GM19328 (cell line): ENCODE measurements at regions not wholly inside any gene's neighbourhood (a gene's known extent, or its start where the extent isn't known, plus 50 kb on each side); places are given as distances from the start of the nearest gene placed in this dataset.

Source experiments
- ATAC-seq: cut with Tn5 transposase; IDR thresholded peaks from one replicate; pipeline ENCODE4 v1.9.1; 2021; ENCODE audit warnings: mild to moderate bottlenecking, moderate library complexity; ENCODE audit not compliant: unreplicated experiment

DNA sequence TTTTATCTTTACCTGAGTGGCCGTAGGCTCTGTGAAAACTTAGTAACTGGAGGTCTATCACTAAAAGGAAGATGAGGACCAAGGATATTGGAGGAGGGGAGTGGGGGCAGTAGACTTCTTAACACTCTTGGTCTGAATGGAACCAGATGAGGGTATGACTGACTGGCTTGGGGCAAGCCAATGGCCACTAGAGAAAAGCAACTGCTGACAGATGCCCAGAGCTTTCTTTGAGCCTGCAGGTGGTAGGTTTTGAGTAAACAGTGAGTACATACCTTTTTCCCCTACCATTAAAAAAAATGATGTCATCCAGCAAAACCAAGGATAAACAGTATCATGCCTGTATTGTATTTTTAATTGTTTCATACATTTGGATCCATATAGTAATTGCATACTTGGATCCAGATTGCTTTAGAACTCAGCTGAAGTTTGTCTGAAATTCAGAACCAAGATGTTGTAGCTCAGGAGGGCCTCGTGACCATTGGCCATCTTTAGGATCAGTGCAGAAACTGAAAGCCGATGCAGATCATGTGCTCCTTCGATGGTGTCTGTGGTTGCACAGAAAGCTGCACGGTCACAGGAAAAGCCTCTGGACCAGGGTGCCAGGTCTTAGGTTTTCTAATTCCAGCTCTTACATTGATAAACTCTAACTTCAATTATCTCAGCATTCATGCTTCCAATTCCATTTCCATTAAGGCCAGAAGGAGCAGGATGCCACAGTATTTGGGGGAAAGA, 131.0 kb downstream of the PDGFRA start:
- no peak for ATAC-seq

DNA sequence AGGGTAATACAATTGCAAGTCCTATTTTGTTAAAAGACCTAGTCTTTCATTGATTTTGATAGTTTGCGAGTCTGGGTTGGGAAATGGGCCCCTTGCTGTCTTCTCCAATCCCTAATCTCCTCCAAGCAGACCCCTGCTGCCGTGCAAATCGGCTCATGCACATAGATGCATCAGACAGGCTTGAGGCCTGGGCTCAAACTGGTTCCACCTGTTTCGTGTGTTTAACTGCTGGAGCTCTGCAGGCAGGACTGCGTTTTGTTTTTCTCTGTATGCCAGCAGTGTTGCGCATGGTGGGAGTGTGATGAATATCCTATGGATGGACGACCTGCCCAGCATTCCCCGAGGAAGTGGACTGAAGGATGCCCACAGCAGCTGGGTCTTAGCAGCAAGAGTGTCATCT, 133.9 kb downstream of the PDGFRA start:
- ATAC-seq, result no peak

DNA sequence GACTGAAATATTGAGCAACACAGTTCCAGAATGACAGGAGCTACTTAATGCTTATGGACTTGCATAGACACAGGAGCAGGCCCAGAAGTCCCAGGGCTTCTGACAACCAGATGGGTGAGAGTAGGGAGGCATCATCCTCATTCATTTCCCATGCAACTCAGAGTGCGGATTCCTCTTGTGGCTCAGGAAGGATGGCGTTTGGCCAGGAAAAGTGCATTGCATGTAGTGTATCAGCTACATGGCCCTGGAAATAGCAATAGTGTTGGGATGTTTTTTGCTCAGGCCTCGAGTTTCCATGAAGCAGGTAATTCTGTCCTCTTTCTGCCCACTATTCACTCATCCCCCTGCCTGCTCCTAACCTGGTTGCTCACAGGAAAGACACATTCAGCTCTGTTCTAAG, 136.6 kb downstream of the PDGFRA start:
- no peak for ATAC-seq

DNA sequence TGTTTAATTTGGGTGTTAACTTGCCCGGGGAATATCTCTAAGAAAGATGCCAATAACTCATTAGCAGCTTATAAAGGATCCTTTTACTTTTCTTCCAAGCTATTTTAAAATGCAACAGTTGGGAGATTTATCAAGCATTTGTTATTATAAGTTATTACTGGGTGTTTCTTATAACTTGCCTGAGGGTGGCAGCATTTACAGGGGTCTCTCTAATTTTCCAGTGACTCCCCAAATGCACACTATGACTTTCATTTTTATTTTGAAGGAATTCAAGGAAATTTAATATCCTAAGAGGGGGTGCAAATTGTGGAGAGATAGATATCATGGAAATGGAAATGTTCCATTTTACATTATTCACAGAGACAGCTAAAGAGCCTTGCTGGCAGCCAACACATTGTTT, 138.0 kb downstream of the PDGFRA start:
- ATAC-seq, result no peak

DNA sequence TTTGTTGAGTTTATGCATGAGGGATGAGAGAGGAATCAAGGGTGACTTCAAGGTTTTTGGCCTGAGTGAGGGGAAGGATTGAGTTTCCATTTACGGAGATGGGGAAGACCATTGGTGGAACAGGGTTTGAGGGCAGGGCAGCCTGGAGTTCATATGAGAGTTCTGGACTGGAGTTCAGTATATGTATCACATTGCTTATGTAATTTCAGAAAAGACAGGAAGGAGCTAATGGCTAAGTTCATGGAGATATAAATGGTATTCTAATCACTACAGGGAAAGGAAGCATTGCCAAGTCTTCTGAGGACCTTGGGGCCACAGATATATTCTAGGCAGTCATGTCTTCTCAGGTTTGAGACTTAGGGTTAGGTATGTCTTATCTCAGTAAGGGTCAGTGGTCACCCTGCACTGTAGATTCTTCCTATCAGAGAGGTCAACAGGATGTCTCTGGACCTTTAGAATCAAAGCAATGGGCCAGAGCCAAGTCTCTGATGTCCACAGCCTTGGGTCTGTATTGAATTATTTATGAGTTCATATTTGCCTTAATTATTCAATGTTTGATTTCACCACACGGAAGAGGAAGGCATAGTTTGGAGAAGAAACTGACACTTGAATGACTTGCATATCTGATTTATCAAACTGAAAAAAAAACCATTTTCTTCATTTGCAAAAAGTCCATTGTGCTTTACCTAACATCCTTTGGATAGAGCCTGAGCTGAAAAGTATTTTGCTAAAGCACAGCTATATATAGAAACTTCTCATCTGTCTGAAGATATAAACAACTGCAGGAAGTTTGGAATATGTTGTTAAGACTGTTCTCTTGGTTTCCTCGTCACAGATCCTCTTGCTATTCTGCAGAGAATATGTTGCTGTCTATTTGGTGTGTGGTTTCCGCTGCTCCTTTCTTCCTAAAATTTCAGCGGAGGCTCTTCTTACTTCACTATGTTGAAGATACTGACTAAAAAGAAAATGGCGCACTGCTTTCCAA, 139.5 kb downstream of the PDGFRA start:
- no peak for ATAC-seq

DNA sequence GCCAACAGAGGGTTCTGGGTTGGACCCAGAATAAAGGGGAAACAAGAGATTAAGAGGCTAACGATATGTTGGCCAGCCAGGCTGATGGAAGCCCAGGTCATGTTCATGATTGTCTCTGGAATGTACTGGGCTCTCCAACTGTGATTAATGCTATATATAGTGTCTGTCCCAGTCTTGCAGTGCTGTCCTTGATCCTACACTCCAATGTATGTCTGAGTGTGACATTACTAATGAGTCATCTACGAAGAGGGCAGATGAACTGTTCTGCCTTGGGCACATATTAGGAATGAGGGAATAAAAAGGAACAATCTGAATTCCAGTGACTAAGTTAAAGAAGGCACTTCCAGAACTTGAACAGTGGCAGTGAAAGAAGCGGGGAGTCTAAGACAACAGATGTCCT, 142.1 kb downstream of the PDGFRA start:
- ATAC-seq, result no peak

DNA sequence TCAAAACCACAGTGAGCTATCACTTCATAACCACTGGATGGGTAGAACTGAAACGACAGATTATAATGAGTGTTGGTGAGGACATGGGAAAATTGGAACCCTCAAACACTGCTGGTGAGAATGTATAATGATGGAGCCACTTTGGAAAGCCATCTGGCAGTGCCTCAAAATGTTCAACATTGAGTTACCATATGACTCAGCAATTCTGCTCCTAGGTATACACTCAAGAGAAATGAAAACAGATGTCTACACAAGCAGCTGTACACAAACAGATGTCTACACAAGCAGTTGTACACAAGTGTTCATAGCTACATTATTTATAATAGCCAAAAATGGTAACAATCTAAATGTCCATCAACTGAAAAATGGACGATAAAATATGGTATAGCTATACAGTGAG, 143.9 kb downstream of the PDGFRA start:
- ATAC-seq, result no peak

DNA sequence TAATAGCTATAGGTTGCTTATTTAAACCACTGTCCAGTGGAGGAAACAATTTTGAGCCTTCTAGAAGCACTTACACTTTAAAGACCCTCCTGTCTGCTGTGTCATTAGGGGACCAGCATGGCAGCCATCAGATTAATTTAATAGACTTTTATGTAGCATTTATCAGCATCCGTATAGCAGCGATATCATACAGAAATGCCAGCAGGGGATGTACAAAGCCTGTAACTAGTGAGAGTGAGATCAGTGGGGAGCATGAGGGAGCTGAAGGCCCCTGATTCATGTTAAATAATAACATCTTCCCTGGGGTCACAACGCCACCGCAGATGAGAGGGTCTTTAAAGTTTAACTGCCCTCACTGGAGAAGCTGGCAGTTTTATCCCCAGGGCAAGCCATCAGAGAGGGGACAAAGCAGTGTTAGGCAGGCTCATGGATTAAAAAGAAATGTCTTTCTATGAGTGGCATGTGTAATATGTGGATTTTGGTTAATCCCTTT, 144.7 kb downstream of the PDGFRA start:
- ATAC-seq, result no peak

DNA sequence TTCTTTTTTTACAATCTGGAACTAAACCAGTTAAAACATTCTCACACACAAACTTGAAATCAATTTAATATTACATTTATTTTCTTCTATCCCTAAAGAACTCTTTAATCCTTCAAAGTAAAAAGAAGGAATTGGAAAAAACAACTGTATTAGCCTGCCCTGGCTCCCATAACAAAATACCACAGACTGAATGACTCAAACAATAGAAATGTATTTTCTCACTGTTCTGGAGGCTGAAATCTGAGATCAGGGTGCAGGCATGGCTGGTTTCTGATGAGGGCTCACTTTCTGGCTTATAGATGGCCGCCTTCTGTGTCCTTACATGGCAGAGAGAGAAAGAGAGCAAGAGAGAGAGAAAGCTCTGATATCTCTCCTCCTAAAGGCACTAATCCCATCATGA, 149.4 kb downstream of the PDGFRA start:
- no peak for ATAC-seq

DNA sequence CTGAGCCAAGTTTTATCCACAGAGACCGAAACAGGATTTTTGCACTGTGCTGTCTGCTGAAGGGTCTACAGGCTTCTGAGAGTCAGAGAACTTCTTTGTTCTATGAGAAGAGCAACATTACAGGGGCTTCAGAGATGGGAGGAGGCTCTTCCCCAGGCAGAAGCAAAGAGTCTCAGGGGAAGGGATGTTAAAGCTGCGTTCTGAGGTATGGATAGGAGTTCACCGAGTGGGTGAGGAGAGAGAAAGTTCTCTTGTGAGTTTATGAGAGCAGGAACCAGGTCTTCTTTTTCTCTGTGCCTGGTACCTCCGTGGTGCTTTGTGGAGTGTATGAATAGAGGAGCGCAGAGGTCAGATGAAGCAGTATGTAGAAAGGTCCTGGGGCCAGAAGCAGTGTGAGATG, 155.1 kb downstream of the PDGFRA start:
- ATAC-seq, result no peak

DNA sequence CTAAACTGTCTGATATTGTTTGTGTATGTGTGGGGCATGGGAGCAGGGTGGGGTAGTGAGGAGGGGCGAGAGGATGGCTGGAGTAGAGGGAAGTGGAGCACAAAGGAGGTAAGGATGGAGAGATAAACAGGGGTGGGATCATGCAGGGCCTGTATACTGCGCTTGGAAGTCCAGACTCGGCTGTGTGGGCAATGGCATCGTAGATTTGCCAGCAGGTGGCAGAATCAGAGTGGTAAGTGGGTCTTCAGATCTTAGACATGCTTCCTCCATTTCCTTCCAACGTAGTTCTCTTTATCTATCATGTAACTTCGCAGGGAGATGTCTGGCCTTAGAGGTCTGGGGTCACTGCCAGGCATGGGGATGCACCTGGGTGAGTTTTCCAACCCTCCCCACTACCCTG, 155.5 kb downstream of the PDGFRA start:
- ATAC-seq, result no peak

DNA sequence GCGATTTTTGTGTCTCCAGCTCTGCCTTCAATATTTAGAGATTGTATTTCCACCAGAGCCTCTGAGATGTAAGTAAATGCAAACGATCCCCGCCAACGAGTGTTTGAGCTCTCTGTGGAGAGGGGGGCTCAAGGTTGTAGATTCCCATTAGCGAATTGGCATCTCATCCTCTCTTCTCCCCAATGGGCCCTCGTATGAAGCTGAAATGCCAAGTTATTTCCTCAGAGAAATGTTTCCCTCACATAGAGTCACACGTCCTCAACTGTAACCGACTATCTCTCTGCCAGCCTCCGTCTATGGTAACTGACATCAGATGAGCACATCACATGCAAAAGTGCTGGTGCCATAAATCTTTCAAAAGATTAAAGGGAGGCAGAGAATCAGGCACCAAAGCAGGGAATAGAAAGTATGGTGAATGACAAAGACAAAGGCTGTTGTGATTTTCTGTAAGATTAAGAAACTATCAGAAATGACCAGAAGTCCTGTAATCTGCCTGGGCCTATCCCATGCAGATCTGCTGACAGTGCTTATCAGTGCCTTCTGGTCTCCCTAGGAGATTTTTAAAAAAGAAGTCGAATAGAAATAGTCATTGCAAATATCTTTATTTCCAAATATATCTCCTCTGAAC, 157.1 kb downstream of the PDGFRA start:
- ATAC-seq, result no peak

DNA sequence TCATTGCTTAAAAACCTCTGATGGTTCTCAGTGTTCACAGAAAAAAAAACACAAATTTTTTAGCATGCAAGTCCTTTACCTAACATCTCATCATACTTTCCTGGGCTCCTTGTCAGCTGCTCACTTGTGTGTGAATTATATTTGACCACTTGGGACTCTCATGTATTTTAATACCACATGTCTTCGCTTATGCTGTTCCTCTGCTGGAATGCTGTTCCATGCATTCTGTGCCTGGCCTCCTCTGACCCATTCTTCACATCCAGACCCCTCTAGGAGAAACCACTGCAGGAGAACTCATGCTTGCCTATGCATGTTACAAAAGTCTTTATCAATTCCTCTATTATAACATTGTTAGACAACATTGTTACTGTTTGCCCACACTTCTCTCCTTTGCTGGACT, 157.6 kb downstream of the PDGFRA start:
- no peak for ATAC-seq

DNA sequence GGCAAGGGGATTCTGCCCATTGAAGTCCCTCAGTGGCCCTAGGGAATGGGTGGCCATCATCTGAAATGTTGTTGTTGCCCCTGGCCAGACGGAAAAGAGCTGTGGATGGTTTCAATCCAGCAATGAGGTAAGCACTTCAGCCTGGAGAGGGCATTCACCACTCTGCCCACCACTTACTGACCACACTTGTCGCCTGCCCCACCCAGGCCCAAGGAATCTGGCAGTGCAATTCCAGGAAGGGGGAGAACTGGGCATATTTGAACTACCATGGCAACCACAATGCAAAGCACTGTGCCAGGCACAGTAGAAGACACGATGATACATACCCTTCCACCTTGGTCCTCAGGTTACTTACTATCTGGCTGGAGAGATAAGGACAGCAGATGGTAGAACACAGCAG, 161.6 kb downstream of the PDGFRA start:
- no peak for ATAC-seq

DNA sequence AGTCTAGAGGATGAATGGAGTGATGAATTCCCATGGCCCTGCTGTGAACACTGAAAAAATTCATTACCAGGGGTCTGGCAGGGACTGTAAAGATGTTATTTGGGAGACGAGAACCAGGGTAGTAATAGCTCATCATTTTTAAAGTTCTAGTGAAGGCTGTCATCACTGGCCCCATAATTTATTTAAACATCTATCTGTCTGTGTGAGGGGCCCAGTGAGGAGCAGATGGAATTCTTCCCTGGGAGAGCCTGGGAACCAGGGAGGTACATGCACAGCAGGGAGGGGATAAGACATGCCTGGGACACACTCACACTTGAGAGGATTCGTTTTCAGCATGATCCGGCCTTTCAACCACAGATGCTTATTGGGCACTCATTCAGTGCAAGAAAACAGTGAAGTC, 162.0 kb downstream of the PDGFRA start:
- ATAC-seq, result no peak

DNA sequence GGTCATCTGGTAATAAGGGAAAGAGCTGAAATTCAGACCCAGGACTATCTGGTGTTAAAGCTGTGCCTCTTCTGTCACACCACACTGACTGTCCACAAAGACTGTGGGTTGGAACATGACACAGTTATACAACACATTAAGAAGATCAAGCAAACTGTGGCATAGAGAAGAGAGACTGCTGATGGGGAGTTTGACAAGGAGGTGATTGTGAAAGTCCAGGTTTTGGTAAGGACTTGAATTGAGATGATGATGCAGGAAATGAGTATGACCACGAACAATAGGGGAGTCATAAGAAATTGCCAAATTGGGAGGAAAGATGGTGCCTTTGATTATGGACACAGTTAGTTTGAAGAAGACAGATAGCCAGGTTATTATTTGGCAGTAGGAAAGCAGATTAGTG, 163.4 kb downstream of the PDGFRA start:
- no peak for ATAC-seq

DNA sequence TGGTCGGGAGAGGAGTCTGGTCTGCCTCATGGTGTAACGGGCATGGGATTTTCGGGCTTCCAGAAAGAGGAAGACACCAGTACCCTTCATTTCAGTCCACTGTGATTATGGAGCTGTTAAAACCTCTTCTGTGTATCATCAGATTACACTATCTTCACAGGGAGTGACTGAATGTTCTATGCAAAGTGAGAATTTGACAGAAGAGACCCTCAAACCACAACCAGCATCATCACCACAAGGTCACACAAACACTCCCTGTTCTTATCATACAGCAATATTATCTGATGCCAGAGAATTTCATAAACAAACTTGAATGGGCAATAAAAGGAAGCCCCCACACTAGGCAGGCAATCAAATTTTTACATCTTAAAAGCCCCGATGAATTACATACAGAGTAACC, 164.2 kb downstream of the PDGFRA start:
- ATAC-seq, result no peak

DNA sequence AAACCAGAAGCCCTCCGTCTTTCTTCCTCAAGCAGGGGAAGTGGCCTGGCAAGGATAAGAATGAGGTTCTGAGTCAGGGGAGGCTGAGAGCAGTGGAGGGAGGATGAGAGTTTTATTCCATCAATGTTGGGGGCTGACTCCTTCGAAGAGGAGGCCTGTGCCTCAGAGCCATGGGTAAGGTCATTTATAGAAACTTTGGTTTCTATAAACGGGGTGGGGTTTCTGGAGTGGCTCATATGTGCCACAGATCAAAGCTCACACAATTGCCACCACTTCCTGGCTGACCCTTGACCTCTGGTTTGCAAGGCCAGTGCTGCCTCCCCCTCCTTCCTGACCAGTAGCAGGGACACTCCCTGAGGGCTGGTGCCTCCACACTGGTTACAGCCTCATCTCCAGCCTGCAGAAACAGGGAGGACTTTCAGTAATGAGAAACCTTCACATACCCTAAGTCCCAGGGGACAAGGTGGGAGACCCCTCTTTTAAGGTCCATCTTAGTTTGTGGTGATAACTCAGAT, 166.0 kb downstream of the PDGFRA start:
- ATAC-seq, result no peak

DNA sequence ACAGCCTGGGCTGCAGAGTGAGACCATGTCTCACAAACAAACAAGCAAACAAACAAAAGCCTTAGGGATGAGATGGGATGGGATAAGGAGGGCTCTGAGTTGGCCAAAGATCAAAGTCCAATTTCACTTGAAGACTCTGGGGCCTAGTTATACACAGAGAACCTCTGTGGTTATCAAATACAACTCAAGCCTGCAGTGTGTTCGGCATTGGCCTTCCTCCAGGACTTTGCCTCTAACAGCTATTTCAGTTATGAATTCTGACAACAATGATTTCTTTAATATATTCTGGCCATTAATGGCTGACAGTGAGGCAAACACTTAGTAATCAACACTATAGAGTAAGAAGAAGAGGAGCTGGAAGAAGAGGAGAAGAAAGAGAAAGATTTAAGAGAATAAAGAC, 171.1 kb downstream of the PDGFRA start:
- ATAC-seq, result no peak

DNA sequence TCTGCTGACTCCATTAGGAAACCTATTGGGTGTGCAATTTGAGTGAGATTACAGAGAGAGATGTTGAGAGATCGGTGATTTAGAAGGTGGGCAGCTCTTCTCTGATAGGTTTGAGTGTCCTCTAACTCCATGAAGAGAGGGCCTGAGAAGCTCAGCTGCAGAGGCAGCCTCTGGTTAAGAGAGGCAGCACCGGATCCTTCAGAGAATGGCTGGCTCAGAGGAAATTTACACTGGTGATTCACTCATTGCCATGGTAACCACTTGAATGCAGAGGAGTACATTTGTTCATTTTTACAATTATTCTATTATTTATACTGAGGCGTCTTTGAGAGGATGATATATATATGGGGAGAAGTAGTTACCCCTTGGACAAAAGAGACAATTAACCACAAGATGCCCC, 171.7 kb downstream of the PDGFRA start:
- ATAC-seq, result no peak

DNA sequence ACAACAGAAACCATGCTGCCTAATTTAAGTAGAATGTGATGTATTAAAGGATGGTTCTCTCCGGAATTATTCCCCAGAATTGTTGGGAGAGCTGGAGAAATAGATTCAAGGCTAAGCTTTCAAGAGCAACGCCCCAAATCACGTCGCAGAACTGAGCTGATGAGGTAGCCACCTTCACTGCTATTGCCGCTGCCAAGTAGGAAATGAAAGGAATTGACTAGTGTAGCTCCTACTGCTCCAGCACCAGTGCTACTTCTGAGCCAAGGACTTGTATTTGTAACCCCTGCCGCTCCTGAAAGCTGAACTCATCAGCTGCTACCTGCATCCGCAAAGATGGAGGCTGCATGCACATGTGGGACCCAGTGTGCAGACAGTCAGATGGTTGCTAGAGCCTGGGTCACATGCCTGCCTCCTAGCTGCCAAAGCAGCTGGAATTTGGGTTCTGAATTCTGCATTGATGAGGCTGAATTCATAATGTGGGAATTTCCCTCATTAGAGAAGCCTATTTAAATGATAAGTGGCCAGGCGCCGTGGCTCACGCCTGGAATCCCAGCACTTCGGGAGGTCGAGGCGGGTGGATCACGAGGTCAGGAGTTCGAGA, 173.9 kb downstream of the PDGFRA start:
- ATAC-seq, result no peak
